ENCODE measurements at regions not wholly inside any gene's neighbourhood (a gene's known extent, or its start where the extent isn't known, plus 50 kb on each side); places are given as distances from the start of the nearest gene placed in this dataset.

DNA sequence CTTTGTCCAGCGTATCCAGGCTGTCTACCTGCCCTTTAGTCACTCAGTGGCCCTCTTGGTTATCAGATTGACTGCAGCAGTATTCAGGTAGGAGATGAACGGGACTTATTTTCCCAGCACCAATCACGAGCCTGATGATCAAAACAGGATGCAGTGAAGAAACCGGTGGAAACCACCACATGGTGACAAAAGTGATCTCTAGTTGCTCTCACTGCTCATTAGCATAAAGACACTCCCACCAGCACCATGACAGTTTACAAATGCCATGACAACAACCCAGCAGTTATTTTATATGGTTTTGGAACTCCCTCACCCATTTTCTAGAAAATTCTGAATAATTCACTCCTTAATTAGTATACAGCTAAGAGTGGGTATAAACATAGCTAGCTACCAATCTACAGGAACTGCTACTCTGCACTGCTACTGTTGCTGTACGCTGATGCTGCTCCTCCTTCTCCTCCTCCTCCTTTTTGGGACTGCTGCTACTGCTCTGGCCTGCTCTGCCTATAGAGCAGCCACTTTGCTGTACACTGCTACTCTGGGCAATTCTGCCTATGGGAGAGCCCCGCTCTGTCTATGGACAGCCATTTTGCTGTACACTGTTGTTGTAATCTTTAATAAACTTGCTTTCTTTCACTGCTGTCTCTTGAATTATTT lies 142.5 kb upstream of the SSTR1 start:
- H3K4me3 Mint-ChIP-seq (ENCODE audit: unreplicated experiment): no peak overlapping the region
- no peak overlapping the region for H3K27ac Mint-ChIP-seq (ENCODE audit: unreplicated experiment)
- no peaks in the 10 kb centered on the region for H3K4me1 Mint-ChIP-seq (ENCODE audit: unreplicated experiment)
- H3K27me3 Mint-ChIP-seq (ENCODE audit: unreplicated experiment): no peaks in the 10 kb centered on the region
- no peak for DNase-seq (ENCODE audit: extremely low spot score, unreplicated experiment)
- peaks cover 7% of the 10 kb centered on the region for H3K9me3 Mint-ChIP-seq (ENCODE audit: unreplicated experiment)
- TF ChIP-seq, protein P1, sequence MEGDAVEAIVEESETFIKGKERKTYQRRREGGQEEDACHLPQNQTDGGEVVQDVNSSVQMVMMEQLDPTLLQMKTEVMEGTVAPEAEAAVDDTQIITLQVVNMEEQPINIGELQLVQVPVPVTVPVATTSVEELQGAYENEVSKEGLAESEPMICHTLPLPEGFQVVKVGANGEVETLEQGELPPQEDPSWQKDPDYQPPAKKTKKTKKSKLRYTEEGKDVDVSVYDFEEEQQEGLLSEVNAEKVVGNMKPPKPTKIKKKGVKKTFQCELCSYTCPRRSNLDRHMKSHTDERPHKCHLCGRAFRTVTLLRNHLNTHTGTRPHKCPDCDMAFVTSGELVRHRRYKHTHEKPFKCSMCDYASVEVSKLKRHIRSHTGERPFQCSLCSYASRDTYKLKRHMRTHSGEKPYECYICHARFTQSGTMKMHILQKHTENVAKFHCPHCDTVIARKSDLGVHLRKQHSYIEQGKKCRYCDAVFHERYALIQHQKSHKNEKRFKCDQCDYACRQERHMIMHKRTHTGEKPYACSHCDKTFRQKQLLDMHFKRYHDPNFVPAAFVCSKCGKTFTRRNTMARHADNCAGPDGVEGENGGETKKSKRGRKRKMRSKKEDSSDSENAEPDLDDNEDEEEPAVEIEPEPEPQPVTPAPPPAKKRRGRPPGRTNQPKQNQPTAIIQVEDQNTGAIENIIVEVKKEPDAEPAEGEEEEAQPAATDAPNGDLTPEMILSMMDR (IDR thresholded peaks at IDR 0.05): no peak
- no peaks in the 10 kb centered on the region for H3K36me3 Mint-ChIP-seq (ENCODE audit: unreplicated experiment)

DNA sequence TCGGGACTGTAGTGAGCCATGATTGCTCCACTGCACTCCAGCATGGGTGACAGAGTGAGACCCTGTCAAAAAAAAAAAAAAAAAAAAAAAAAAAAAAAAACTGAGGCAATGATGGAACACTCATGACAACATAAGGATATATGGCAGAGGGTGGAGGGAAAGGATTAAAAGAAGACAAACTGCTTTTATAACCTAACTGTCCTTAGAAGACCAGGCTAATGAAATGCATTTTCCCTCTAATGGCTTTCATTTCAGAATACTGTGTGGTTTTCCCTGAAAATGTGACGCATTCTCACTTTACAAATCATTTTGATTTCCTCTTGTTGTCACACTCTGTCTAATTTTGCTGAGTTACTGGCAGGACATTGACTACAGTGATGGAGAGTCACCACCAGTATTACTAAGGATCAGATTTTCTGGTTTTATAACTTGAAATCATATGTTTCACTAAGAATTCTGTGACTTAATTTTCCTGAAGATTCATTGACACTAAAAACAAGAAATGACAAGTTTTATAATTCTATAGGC lies 137.6 kb upstream of the SSTR1 start:
- H3K36me3 Mint-ChIP-seq (ENCODE audit: unreplicated experiment): no peaks in the 10 kb centered on the region
- H3K4me3 Mint-ChIP-seq (ENCODE audit: unreplicated experiment): no peak overlapping the region
- H3K27me3 Mint-ChIP-seq (ENCODE audit: unreplicated experiment): no peaks in the 10 kb centered on the region
- H3K9me3 Mint-ChIP-seq (ENCODE audit: unreplicated experiment): peaks cover 8% of the 10 kb centered on the region
- H3K4me1 Mint-ChIP-seq (ENCODE audit: unreplicated experiment): no peaks in the 10 kb centered on the region
- no peak for DNase-seq (ENCODE audit: extremely low spot score, unreplicated experiment)
- TF ChIP-seq, protein P1 (IDR thresholded peaks at IDR 0.05): no peak
- no peak overlapping the region for H3K27ac Mint-ChIP-seq (ENCODE audit: unreplicated experiment)

DNA sequence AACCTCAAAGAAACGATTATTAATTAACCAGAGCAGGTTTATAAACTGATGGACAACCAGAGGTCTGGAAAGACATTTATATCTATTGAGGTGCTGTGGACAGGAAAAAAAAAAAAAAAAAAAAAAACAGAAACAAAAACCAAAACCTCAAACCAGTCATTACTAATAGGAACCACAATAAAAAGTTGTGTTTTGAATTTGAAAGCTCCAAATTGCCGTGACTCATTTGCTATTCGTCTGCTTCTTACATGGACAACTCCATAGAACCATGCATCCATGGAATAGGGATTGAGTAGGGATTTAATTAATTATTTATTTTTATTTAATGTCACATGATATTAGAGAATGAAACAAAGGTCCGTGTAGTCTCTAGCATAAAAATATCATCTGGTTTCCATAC lies 134.1 kb upstream of the SSTR1 start:
- Mint-ChIP-seq H3K27ac (ENCODE audit: unreplicated experiment) (no peak overlapping the region), H3K36me3 (ENCODE audit: unreplicated experiment) (no peaks in the 10 kb centered on the region), H3K4me1 (ENCODE audit: unreplicated experiment) (no peaks in the 10 kb centered on the region), H3K27me3 (ENCODE audit: unreplicated experiment) (no peaks in the 10 kb centered on the region), H3K4me3 (ENCODE audit: unreplicated experiment) (no peak overlapping the region), H3K9me3 (ENCODE audit: unreplicated experiment) (peaks cover 8% of the 10 kb centered on the region)
- no peak for DNase-seq (ENCODE audit: extremely low spot score, unreplicated experiment)
- TF ChIP-seq, protein P1 (IDR thresholded peaks at IDR 0.05): no peak

DNA sequence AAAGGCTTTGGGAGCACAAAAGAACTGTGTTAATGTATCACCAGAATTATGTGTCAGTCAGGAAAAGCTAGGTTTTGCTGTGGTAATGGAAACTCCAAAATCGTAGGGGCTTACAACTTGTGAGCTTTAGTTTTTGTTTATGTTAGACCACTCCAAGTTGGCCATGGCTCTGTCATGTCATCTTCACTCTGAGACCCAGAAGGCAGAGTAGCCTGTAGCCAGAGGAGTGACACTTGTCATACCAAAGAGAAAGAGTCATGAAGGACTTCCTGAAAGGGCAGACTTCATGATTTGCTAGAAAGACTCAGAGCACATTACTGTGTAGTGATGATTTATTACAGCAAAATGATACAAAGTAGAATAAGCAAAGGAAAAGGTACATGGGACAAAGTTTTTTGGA lies 133.6 kb upstream of the SSTR1 start:
- Mint-ChIP-seq H3K27ac (ENCODE audit: unreplicated experiment) (no peak overlapping the region), H3K36me3 (ENCODE audit: unreplicated experiment) (no peaks in the 10 kb centered on the region), H3K4me3 (ENCODE audit: unreplicated experiment) (no peak overlapping the region), H3K9me3 (ENCODE audit: unreplicated experiment) (peaks cover 8% of the 10 kb centered on the region), H3K4me1 (ENCODE audit: unreplicated experiment) (no peaks in the 10 kb centered on the region), H3K27me3 (ENCODE audit: unreplicated experiment) (no peaks in the 10 kb centered on the region)
- TF ChIP-seq, protein P1 (IDR thresholded peaks at IDR 0.05): no peak
- no peak for DNase-seq (ENCODE audit: extremely low spot score, unreplicated experiment)

DNA sequence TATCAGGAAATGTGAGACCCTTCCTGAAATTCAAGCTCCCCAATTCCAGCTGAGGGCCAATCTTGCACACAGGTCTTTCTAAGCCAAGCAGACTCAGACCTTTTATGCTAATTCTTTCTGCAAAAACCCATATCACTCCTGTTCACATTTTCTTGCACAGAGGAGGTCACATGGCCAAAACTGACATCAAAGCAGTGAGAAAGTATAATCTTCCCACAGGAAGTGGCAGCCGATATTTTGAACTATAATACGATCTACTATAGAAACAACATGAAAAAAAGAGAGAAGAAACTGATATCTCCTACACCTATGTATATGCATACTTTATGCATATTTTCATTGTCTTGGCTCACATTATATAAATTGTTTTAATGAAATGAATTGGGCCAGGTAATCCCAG lies 132.9 kb upstream of the SSTR1 start:
- H3K9me3 Mint-ChIP-seq (ENCODE audit: unreplicated experiment): peaks cover 8% of the 10 kb centered on the region
- H3K27ac Mint-ChIP-seq (ENCODE audit: unreplicated experiment): no peak overlapping the region

More for the DNA sequence above, 132.9 kb upstream of the SSTR1 start:
- TF ChIP-seq, protein P1 (IDR thresholded peaks at IDR 0.05): no peak
- Mint-ChIP-seq H3K4me3 (ENCODE audit: unreplicated experiment) (no peak overlapping the region), H3K36me3 (ENCODE audit: unreplicated experiment) (no peaks in the 10 kb centered on the region), H3K4me1 (ENCODE audit: unreplicated experiment) (no peaks in the 10 kb centered on the region), H3K27me3 (ENCODE audit: unreplicated experiment) (no peaks in the 10 kb centered on the region)
- DNase-seq (ENCODE audit: extremely low spot score, unreplicated experiment): no peak

Data from osteocyte (in vitro differentiated cells).